Mesenchymal stem cell (in vitro differentiated cells and primary cell): ENCODE measurements at regions not wholly inside any gene's neighbourhood (a gene's known extent, or its start where the extent isn't known, plus 50 kb on each side); places are given as distances from the start of the nearest gene placed in this dataset.

Source experiments
- DNase-seq: peaks from one replicate; pipeline ENCODE4 v3.0.0-alpha.2; 2013
- H2AFZ ChIP-seq: one replicate; pipeline ENCODE4 v1.6.1; 2013; ENCODE audit warnings: low read depth, mild to moderate bottlenecking, control low read depth, inconsistent platforms, low read length, moderate library complexity
- H2AK5ac ChIP-seq: 2 replicates; pipeline ENCODE4 v1.6.1; 2013; ENCODE audit warnings: low read length, moderate library complexity, mild to moderate bottlenecking, inconsistent platforms; ENCODE audit not compliant: severe bottlenecking
- H2BK120ac ChIP-seq: one replicate; pipeline ENCODE4 v1.6.1; 2013; ENCODE audit warnings: low read depth, mild to moderate bottlenecking, inconsistent platforms, low read length, moderate library complexity
- H2BK12ac ChIP-seq, 2 experiments: one replicate each; pipeline ENCODE4 v1.6.1; 2013; ENCODE audit warnings: inconsistent platforms in 2 of 2, low read length in 2 of 2, mild to moderate bottlenecking in 2 of 2, moderate library complexity in 2 of 2, control low read depth in 1 of 2
- H2BK15ac ChIP-seq: one replicate; pipeline ENCODE4 v1.6.1; 2013; ENCODE audit warnings: mild to moderate bottlenecking, low read depth, inconsistent platforms; ENCODE audit not compliant: poor library complexity, severe bottlenecking
- H2BK5ac ChIP-seq: 2 replicates; pipeline ENCODE4 v1.6.1; 2013; ENCODE audit warnings: low read depth, mild to moderate bottlenecking, low read length, control low read depth, inconsistent platforms; ENCODE audit not compliant: poor library complexity, severe bottlenecking
- H3K14ac ChIP-seq, 2 experiments: one replicate each; pipeline ENCODE4 v1.6.1; 2013; ENCODE audit warnings: inconsistent platforms in 2 of 2, low read length in 2 of 2, control low read depth in 1 of 2, mild to moderate bottlenecking in 1 of 2, moderate library complexity in 1 of 2
- H3K18ac ChIP-seq, 2 experiments: one replicate each; pipeline ENCODE4 v1.6.1; 2013; ENCODE audit warnings: inconsistent platforms in 2 of 2, low read length in 2 of 2, control low read depth in 1 of 2, low read depth in 1 of 2, mild to moderate bottlenecking in 1 of 2
- H3K23ac ChIP-seq, 2 experiments: one replicate each; pipeline ENCODE4 v1.6.1; 2013; ENCODE audit warnings: inconsistent platforms in 2 of 2, low read length in 2 of 2, mild to moderate bottlenecking in 2 of 2, moderate library complexity in 2 of 2, control low read depth in 1 of 2
- H3K27ac ChIP-seq: 2 replicates; pipeline ENCODE4 v1.5.1; 2013; ENCODE audit warnings: mild to moderate bottlenecking, moderate library complexity, low read length, control low read depth, inconsistent platforms; ENCODE audit not compliant: poor library complexity, severe bottlenecking
- H3K27me3 ChIP-seq, 2 experiments: 2 replicates each; pipeline versions ENCODE4 v1.6.1 to v1.7.0; 2013; ENCODE audit warnings: low read length in 2 of 2, mild to moderate bottlenecking in 2 of 2, moderate library complexity in 2 of 2, control low read depth in 1 of 2, inconsistent platforms in 1 of 2; ENCODE audit not compliant: control insufficient read depth in 1 of 2, insufficient read depth in 1 of 2
- H3K36me3 ChIP-seq, 2 experiments: 2 replicates each; pipeline versions ENCODE4 v1.6.1 to v1.7.0; 2013; ENCODE audit warnings: low read length in 2 of 2, control low read depth in 1 of 2, inconsistent platforms in 1 of 2, low read depth in 1 of 2, mild to moderate bottlenecking in 1 of 2; ENCODE audit not compliant: insufficient read depth in 2 of 2, control insufficient read depth in 1 of 2
- H3K4ac ChIP-seq, 2 experiments: one replicate each; pipeline ENCODE4 v1.6.1; 2013; ENCODE audit warnings: inconsistent platforms in 2 of 2, low read length in 2 of 2, mild to moderate bottlenecking in 2 of 2, moderate library complexity in 2 of 2, control low read depth in 1 of 2, low read depth in 1 of 2
- H3K4me1 ChIP-seq: 2 replicates; pipeline ENCODE4 v1.6.1; 2013; ENCODE audit warnings: low read depth, low read length, control low read depth; ENCODE audit not compliant: control insufficient read depth, insufficient read depth
- H3K4me2 ChIP-seq: 2 replicates; pipeline ENCODE4 v1.6.1; 2013; ENCODE audit warnings: low read length, mild to moderate bottlenecking, inconsistent platforms; ENCODE audit not compliant: poor library complexity, severe bottlenecking
- H3K4me3 ChIP-seq, 2 experiments: 2 replicates each; pipeline versions ENCODE4 v1.5.1 to v1.7.0; 2013; ENCODE audit warnings: low read length in 2 of 2, mild to moderate bottlenecking in 2 of 2, control low read depth in 1 of 2, low read depth in 1 of 2; ENCODE audit not compliant: insufficient read depth in 1 of 2
- H3K79me1 ChIP-seq: replicated peaks from 2 replicates; pipeline ENCODE4 v1.6.1; 2013; ENCODE audit warnings: mild to moderate bottlenecking, control low read depth, low read length, inconsistent platforms; ENCODE audit not compliant: poor library complexity, severe bottlenecking
- H3K9ac ChIP-seq: 2 replicates; pipeline ENCODE4 v1.7.0; 2013; ENCODE audit warnings: mild to moderate bottlenecking, low read length, moderate library complexity
- H3K9me3 ChIP-seq: 2 replicates; pipeline ENCODE4 v1.7.0; 2013; ENCODE audit warnings: mild to moderate bottlenecking, low read length; ENCODE audit not compliant: control insufficient read depth
- H4K8ac ChIP-seq: one replicate; pipeline ENCODE4 v1.6.1; 2013; ENCODE audit warnings: inconsistent platforms, mild to moderate bottlenecking, low read length, moderate library complexity
- H4K91ac ChIP-seq: one replicate; pipeline ENCODE4 v1.6.1; 2013; ENCODE audit warnings: mild to moderate bottlenecking, low read length, inconsistent platforms
- WGBS: methylation state at CpG from one replicate; pipeline ENCODE4 v1.1.7; 2013; ENCODE audit warnings: mixed read lengths; 5-methylcytosine and 5-hydroxymethylcytosine counted together

DNA sequence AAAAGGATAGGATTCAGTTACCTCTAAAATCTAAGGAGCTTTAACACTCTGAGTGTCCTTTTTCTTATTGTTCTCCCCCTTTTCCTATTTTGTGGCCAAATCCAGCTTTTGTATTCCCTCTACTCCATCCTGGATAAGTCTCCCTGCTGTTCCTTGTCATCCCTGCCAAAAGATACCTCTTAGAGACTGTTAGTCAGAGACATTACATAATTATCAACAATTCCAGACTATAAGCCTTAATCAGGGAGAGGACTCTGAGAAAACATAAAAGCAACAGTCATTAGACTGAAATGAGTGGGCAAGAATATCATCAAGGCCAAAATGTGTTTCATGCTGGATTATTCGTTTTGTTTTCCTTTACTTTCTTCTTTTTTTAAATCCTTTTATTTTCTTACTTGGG lies 206.9 kb downstream of the FAM47B start:
- no peak overlapping the region for H3K18ac ChIP-seq
- H3K14ac ChIP-seq, result no peak overlapping the region
- H3K79me1 ChIP-seq, result no peaks in the 10 kb centered on the region
- H3K36me3 ChIP-seq, result no peaks in the 10 kb centered on the region
- H2BK15ac ChIP-seq, result no peak overlapping the region
- no CpG with 5 or more reads among the region's 1 CpG for WGBS
- no peak overlapping the region for H3K9ac ChIP-seq
- no peaks in the 10 kb centered on the region for H3K4me1 ChIP-seq
- H3K4ac ChIP-seq, result no peak overlapping the region
- DNase-seq, result no peak
- no peak overlapping the region for H2BK5ac ChIP-seq
- no peak overlapping the region for H2BK12ac ChIP-seq
- H4K91ac ChIP-seq, result no peak overlapping the region
- H3K27me3 ChIP-seq, result no peaks in the 10 kb centered on the region
- no peak overlapping the region for H2AK5ac ChIP-seq
- H3K27ac ChIP-seq, result no peak overlapping the region
- no peak overlapping the region for H3K4me2 ChIP-seq
- H3K4me3 ChIP-seq, result no peak overlapping the region
- H2BK120ac ChIP-seq, result no peak overlapping the region
- no peak overlapping the region for H3K23ac ChIP-seq
- no peak overlapping the region for H4K8ac ChIP-seq
- no peak overlapping the region for H2AFZ ChIP-seq
- H3K9me3 ChIP-seq, result no peaks in the 10 kb centered on the region

- Histone ChIP-seq H3K9ac (no peak overlapping the region), H3K36me3 (no peaks in the 10 kb centered on the region), H3K4ac (no peak overlapping the region), H4K8ac (no peak overlapping the region), H3K14ac (no peak overlapping the region), H2BK12ac (no peak overlapping the region), H2BK5ac (no peak overlapping the region), H3K4me1 (no peaks in the 10 kb centered on the region), H3K79me1 (no peaks in the 10 kb centered on the region), H3K27me3 (no peaks in the 10 kb centered on the region), H3K18ac (no peak overlapping the region), H3K9me3 (no peaks in the 10 kb centered on the region), H2AK5ac (no peak overlapping the region), H2AFZ (no peak overlapping the region), H3K4me3 (no peak overlapping the region), H2BK120ac (no peak overlapping the region), H3K4me2 (no peak overlapping the region), H3K27ac (no peak overlapping the region), H2BK15ac (no peak overlapping the region), H3K23ac (no peak overlapping the region), H4K91ac (no peak overlapping the region)
- 86% methylated on average over 4 of the region's 4 CpGs for WGBS
- no peak for DNase-seq
Measured at GRCh38 chrX:35150052-35150451, 207.5 kb downstream of the FAM47B start.

DNA sequence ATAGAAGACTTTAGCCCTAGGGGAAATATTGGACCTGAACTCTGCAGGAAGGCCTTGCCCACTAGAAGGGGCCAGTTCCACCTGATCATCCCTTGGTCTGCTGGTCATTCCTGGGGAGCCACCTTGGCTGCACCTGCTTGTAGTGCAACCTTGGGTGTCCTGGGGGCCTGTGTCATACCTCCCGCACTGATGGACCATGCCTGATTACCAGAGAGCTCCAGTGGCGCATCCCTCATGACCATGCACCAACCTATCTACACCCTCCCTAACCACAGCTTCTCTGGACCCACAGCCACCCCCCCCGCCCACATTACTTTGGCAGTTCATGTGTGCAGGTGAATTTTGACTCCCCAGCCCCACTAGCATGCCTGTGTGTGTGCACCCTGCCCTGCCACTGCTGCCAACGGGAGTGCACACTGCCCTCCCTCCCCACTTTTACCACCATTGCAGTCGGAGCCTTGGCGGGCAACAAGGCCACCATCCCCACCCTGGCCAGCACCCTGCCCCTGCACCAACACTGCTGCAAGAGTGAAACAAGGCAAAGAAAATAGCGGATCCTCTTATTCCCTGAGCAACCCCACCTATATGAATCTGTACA lies 208.1 kb downstream of the FAM47B start:
- Histone ChIP-seq H3K4me3 (no peak overlapping the region), H2BK15ac (no peak overlapping the region), H3K27me3 (no peaks in the 10 kb centered on the region), H3K4me2 (no peak overlapping the region), H2AK5ac (no peak overlapping the region), H3K14ac (no peak overlapping the region), H3K23ac (no peak overlapping the region), H2AFZ (no peak overlapping the region), H4K91ac (no peak overlapping the region), H3K36me3 (no peaks in the 10 kb centered on the region), H3K18ac (no peak overlapping the region), H2BK120ac (no peak overlapping the region), H3K79me1 (no peaks in the 10 kb centered on the region), H3K4me1 (no peaks in the 10 kb centered on the region), H2BK12ac (no peak overlapping the region), H3K27ac (no peak overlapping the region), H4K8ac (no peak overlapping the region), H3K9me3 (no peaks in the 10 kb centered on the region), H3K9ac (no peak overlapping the region), H2BK5ac (no peak overlapping the region), H3K4ac (no peak overlapping the region)
- no peak for DNase-seq
- 92% methylated on average over 7 of the region's 7 CpGs for WGBS

- Histone ChIP-seq H3K9ac (no peak overlapping the region), H3K4me3 (no peak overlapping the region), H3K9me3 (no peaks in the 10 kb centered on the region), H3K14ac (no peak overlapping the region), H3K4me2 (no peak overlapping the region), H3K4ac (no peak overlapping the region), H2AFZ (no peak overlapping the region), H4K91ac (no peak overlapping the region), H3K27ac (no peak overlapping the region), H3K23ac (no peak overlapping the region), H3K36me3 (no peaks in the 10 kb centered on the region), H2BK5ac (no peak overlapping the region), H3K79me1 (no peaks in the 10 kb centered on the region), H2AK5ac (no peak overlapping the region), H3K27me3 (no peaks in the 10 kb centered on the region), H2BK120ac (no peak overlapping the region), H2BK12ac (no peak overlapping the region), H3K4me1 (no peaks in the 10 kb centered on the region), H2BK15ac (no peak overlapping the region), H4K8ac (no peak overlapping the region), H3K18ac (no peak overlapping the region)
- DNase-seq, result peak; percentile 13
- 0% methylated on average over 1 of the region's 2 CpGs for WGBS
Measured at GRCh38 chrX:35166023-35166422, 223.4 kb downstream of the FAM47B start.
